GM23338 (cell line): ENCODE measurements at regions not wholly inside any gene's neighbourhood (a gene's known extent, or its start where the extent isn't known, plus 50 kb on each side); places are given as distances from the start of the nearest gene placed in this dataset.

ENCODE experiments used
- ATAC-seq: fragments of 200-7000 bp; cut with Tn5 transposase; 3 replicates; pipeline ENCODE4 v1.9.1; 2020
- DNase-seq: peaks from one replicate; pipeline ENCODE4 v3.0.0-alpha.2; 2015; ENCODE audit warnings: low spot score
- H2AFZ ChIP-seq: fragments of 200-600 bp; sonication (generic); 2 replicates; pipeline ENCODE4 v1.8.0; 2016; ENCODE audit warnings: antibody characterized with exemption, mild to moderate bottlenecking, moderate library complexity
- H3F3A ChIP-seq: fragments of 200-600 bp; sonication (generic); replicated peaks from 2 replicates; pipeline ENCODE4 v1.8.0; 2017; ENCODE audit warnings: antibody characterized with exemption, mixed run types, low read depth
- H3K27ac ChIP-seq: fragments of 200-600 bp; sonication (generic); 2 replicates; pipeline ENCODE4 v1.6.1; 2016; ENCODE audit warnings: low read depth
- H3K27me3 ChIP-seq: fragments of 200-600 bp; sonication (generic); 2 replicates; pipeline ENCODE4 v1.8.0; 2016; ENCODE audit warnings: mild to moderate bottlenecking, mixed run types, moderate library complexity; ENCODE audit not compliant: insufficient read depth
- H3K36me3 ChIP-seq: fragments of 200-600 bp; sonication (generic); 2 replicates; pipeline ENCODE4 v1.8.0; 2016; ENCODE audit warnings: mild to moderate bottlenecking; ENCODE audit not compliant: insufficient read depth
- H3K4me1 ChIP-seq: fragments of 200-600 bp; sonication (generic); 2 replicates; pipeline ENCODE4 v1.8.0; 2016; ENCODE audit warnings: mild to moderate bottlenecking, moderate library complexity; ENCODE audit not compliant: insufficient read depth
- H3K4me2 ChIP-seq: fragments of 200-600 bp; sonication (generic); 2 replicates; pipeline ENCODE4 v1.7.1; 2017; ENCODE audit warnings: mixed run types
- H3K4me3 ChIP-seq: fragments of 200-600 bp; sonication (generic); 2 replicates; pipeline ENCODE4 v1.6.1; 2016; ENCODE audit warnings: mixed run types
- H3K79me2 ChIP-seq: fragments of 200-600 bp; sonication (generic); replicated peaks from 2 replicates; pipeline ENCODE4 v1.8.0; 2017; ENCODE audit warnings: mild to moderate bottlenecking; ENCODE audit not compliant: insufficient read depth
- H3K9me2 ChIP-seq: fragments of 200-600 bp; sonication (generic); 2 replicates; pipeline ENCODE4 v1.8.0; 2017; ENCODE audit not compliant: insufficient read depth
- H4K20me1 ChIP-seq: fragments of 200-600 bp; sonication (generic); replicated peaks from 2 replicates; pipeline ENCODE4 v1.8.0; 2017; ENCODE audit warnings: mild to moderate bottlenecking; ENCODE audit not compliant: insufficient read depth
- H3K27ac Mint-ChIP-seq: 2 replicates; pipeline ENCODE4 v1.8.0; 2020; ENCODE audit warnings: inconsistent platforms, mild to moderate bottlenecking, moderate library complexity, mixed read lengths
- H3K27me3 Mint-ChIP-seq: 3 replicates; pipeline ENCODE4 v1.8.0; 2022; ENCODE audit warnings: low read depth, mild to moderate bottlenecking, moderate library complexity, mixed read lengths, inconsistent platforms; ENCODE audit not compliant: insufficient read depth, poor library complexity
- H3K36me3 Mint-ChIP-seq: 3 replicates; pipeline ENCODE4 v1.8.0; 2021; ENCODE audit warnings: low read depth, mild to moderate bottlenecking, inconsistent platforms, moderate library complexity, mixed read lengths
- H3K4me1 Mint-ChIP-seq: 3 replicates; pipeline ENCODE4 v1.8.0; 2020; ENCODE audit warnings: mild to moderate bottlenecking, inconsistent platforms, mixed read lengths
- H3K4me3 Mint-ChIP-seq: 3 replicates; pipeline ENCODE4 v1.8.0; 2021; ENCODE audit warnings: moderate library complexity, mild to moderate bottlenecking, inconsistent platforms, mixed read lengths
- H3K9me3 Mint-ChIP-seq: 3 replicates; pipeline ENCODE4 v1.8.0; 2020; ENCODE audit warnings: moderate library complexity, mild to moderate bottlenecking, inconsistent platforms, mixed read lengths
- CREB1 ChIP-seq: fragments of 250-450 bp; sonication (Bioruptor Pico); IDR thresholded peaks from 2 replicates; pipeline ENCODE4 v1.5.0; 2020; ENCODE audit warnings: low read depth, mild to moderate bottlenecking, moderate library complexity
- EZH2 ChIP-seq: fragments of 200-600 bp; sonication (generic); IDR thresholded peaks from one replicate; pipeline ENCODE4 v1.8.0; 2017; ENCODE audit warnings: antibody characterized with exemption, mild to moderate bottlenecking, low read depth; ENCODE audit not compliant: unreplicated experiment
- EZH2phosphoT487 ChIP-seq: fragments of 200-600 bp; sonication (generic); IDR thresholded peaks from one replicate; pipeline ENCODE4 v1.8.1; 2018; ENCODE audit warnings: antibody characterized with exemption; ENCODE audit not compliant: unreplicated experiment
- JUNB ChIP-seq: IDR thresholded peaks from one replicate; pipeline ENCODE4 v1.6.1; 2016; ENCODE audit warnings: antibody characterized with exemption; ENCODE audit not compliant: unreplicated experiment
- NANOG ChIP-seq: IDR thresholded peaks from 2 replicates; pipeline ENCODE4 v1.6.1; 2016; ENCODE audit warnings: antibody characterized with exemption, borderline replicate concordance
- POLR2AphosphoS5 ChIP-seq: IDR thresholded peaks from 2 replicates; pipeline ENCODE4 v1.6.1; 2016; ENCODE audit warnings: antibody characterized with exemption, low read depth
- STAT1 ChIP-seq: IDR thresholded peaks from one replicate; pipeline ENCODE4 v1.6.1; 2016; ENCODE audit warnings: antibody characterized with exemption; ENCODE audit not compliant: unreplicated experiment
- ZNF114 ChIP-seq: fragments of 250-450 bp; sonication (Bioruptor Pico); IDR thresholded peaks from 2 replicates; pipeline ENCODE4 v1.5.0; 2020; ENCODE audit warnings: mild to moderate bottlenecking, moderate library complexity
- ZNF331 ChIP-seq: fragments of 250-450 bp; sonication (Bioruptor Pico); IDR thresholded peaks from 2 replicates; pipeline ENCODE4 v1.5.0; 2020; ENCODE audit warnings: low read depth, mild to moderate bottlenecking, moderate library complexity
- TF ChIP-seq, protein P1 (sequence below): IDR thresholded peaks from 2 replicates; pipeline ENCODE4 v1.6.1; 2016; ENCODE audit warnings: antibody characterized with exemption
- TF ChIP-seq, protein P2 (sequence below): fragments of 250-450 bp; sonication (Bioruptor Pico); IDR thresholded peaks from 2 replicates; pipeline ENCODE4 v1.5.0; 2020; ENCODE audit warnings: mild to moderate bottlenecking, moderate library complexity
- TF ChIP-seq, protein P3 (sequence below): IDR thresholded peaks from one replicate; pipeline ENCODE4 v1.6.1; 2018; ENCODE audit warnings: antibody characterized with exemption; ENCODE audit not compliant: unreplicated experiment
- TF ChIP-seq, protein P4 (sequence below), 2 experiments: fragments of 200-600 bp in 1 of 2; sonication (generic) in 1 of 2; conservative IDR thresholded peaks; 2 replicates each; pipeline versions ENCODE4 v1.5.1 to v1.6.1; 2016 to 2017; ENCODE audit warnings: antibody characterized with exemption in 2 of 2, low read depth in 2 of 2, mild to moderate bottlenecking in 2 of 2, moderate library complexity in 1 of 2

DNA sequence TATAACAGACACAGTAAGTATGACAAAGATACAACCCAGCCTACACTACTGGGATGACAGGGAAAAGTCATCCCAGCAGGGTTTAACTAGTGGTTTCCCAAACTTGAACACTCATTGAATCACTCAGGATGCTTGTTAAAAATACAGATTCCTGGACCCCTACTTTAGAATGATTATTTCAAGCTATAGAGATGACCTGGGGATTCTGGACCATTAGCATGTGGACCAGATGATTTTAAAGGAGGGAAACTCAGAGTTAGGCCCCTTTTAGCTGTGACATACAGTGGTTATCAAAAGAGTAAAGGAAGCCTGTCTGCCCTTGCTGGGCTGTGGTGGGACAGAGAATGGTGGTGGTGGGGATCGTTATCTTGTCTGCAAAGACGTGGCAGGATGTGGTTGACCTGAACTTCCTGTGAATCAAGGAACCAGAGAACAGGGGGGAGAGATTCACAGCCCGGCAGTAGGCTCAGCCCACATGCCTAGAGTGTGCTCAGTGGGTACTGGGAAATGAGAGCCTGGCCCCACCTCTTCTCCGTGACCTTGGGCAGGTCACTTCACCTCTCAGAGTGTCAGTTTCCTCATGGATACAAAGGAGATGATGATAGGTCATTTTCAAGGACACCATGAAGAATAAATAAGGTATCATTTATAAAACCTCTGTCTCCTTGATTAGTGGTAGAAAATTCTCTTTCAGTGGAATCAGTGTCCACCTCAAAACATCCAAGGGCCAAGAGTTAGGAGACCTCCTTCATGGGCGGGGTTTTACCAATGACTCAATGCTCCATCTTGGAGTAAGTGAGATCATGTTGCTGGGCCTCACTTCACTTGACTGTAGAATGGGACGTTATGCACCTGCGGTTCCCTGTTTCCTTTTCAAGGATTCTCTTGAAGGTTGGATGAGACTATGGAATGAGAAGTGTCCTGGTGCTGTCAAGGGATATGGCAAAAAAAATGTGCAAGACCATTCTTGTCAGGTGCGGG lies 306.5 kb downstream of the RPLP1 start:
- Mint-ChIP-seq H3K4me3 (no peak overlapping the region), H3K36me3 (no peaks in the 10 kb centered on the region; the same call in 2 of the 3 replicates), H3K27ac (no peak overlapping the region), H3K9me3 (no peaks in the 10 kb centered on the region; the same call in 2 of the 3 replicates), H3K4me1 (peaks cover 11% of the 10 kb centered on the region), H3K27me3 (peaks cover 2% of the 10 kb centered on the region)
- H4K20me1 ChIP-seq: no peaks in the 10 kb centered on the region
- no peaks in the 10 kb centered on the region for H3K9me2 ChIP-seq
- no peaks in the 10 kb centered on the region for H3K27me3 ChIP-seq
- no peak overlapping the region for H3K27ac ChIP-seq
- H3K4me1 ChIP-seq: peaks cover 12% of the 10 kb centered on the region
- H3K36me3 ChIP-seq: no peaks in the 10 kb centered on the region
- DNase-seq: no peak
- TF ChIP-seq, protein P1, sequence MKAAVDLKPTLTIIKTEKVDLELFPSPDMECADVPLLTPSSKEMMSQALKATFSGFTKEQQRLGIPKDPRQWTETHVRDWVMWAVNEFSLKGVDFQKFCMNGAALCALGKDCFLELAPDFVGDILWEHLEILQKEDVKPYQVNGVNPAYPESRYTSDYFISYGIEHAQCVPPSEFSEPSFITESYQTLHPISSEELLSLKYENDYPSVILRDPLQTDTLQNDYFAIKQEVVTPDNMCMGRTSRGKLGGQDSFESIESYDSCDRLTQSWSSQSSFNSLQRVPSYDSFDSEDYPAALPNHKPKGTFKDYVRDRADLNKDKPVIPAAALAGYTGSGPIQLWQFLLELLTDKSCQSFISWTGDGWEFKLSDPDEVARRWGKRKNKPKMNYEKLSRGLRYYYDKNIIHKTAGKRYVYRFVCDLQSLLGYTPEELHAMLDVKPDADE: no peak
- TF ChIP-seq STAT1: no peak
- no peak for TF ChIP-seq EZH2phosphoT487
- no peak for TF ChIP-seq CREB1 (CRISPR knock-in tag)
- no peak for TF ChIP-seq JUNB
- no peak for TF ChIP-seq ZNF114 (CRISPR knock-in tag)
- TF ChIP-seq, protein P2, sequence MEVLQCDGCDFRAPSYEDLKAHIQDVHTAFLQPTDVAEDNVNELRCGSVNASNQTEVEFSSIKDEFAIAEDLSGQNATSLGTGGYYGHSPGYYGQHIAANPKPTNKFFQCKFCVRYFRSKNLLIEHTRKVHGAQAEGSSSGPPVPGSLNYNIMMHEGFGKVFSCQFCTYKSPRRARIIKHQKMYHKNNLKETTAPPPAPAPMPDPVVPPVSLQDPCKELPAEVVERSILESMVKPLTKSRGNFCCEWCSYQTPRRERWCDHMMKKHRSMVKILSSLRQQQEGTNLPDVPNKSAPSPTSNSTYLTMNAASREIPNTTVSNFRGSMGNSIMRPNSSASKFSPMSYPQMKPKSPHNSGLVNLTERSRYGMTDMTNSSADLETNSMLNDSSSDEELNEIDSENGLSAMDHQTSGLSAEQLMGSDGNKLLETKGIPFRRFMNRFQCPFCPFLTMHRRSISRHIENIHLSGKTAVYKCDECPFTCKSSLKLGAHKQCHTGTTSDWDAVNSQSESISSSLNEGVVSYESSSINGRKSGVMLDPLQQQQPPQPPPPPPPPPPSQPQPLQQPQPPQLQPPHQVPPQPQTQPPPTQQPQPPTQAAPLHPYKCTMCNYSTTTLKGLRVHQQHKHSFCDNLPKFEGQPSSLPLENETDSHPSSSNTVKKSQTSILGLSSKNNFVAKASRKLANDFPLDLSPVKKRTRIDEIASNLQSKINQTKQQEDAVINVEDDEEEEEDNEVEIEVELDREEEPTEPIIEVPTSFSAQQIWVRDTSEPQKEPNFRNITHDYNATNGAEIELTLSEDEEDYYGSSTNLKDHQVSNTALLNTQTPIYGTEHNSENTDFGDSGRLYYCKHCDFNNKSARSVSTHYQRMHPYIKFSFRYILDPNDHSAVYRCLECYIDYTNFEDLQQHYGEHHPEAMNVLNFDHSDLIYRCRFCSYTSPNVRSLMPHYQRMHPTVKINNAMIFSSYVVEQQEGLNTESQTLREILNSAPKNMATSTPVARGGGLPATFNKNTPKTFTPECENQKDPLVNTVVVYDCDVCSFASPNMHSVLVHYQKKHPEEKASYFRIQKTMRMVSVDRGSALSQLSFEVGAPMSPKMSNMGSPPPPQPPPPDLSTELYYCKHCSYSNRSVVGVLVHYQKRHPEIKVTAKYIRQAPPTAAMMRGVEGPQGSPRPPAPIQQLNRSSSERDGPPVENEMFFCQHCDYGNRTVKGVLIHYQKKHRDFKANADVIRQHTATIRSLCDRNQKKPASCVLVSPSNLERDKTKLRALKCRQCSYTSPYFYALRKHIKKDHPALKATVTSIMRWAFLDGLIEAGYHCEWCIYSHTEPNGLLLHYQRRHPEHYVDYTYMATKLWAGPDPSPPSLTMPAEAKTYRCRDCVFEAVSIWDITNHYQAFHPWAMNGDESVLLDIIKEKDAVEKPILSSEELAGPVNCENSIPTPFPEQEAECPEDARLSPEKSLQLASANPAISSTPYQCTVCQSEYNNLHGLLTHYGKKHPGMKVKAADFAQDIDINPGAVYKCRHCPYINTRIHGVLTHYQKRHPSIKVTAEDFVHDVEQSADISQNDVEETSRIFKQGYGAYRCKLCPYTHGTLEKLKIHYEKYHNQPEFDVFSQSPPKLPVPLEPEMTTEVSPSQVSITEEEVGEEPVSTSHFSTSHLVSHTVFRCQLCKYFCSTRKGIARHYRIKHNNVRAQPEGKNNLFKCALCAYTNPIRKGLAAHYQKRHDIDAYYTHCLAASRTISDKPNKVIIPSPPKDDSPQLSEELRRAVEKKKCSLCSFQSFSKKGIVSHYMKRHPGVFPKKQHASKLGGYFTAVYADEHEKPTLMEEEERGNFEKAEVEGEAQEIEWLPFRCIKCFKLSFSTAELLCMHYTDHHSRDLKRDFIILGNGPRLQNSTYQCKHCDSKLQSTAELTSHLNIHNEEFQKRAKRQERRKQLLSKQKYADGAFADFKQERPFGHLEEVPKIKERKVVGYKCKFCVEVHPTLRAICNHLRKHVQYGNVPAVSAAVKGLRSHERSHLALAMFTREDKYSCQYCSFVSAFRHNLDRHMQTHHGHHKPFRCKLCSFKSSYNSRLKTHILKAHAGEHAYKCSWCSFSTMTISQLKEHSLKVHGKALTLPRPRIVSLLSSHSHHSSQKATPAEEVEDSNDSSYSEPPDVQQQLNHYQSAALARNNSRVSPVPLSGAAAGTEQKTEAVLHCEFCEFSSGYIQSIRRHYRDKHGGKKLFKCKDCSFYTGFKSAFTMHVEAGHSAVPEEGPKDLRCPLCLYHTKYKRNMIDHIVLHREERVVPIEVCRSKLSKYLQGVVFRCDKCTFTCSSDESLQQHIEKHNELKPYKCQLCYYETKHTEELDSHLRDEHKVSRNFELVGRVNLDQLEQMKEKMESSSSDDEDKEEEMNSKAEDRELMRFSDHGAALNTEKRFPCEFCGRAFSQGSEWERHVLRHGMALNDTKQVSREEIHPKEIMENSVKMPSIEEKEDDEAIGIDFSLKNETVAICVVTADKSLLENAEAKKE (CRISPR knock-in tag): no peak
- TF ChIP-seq, protein P3, sequence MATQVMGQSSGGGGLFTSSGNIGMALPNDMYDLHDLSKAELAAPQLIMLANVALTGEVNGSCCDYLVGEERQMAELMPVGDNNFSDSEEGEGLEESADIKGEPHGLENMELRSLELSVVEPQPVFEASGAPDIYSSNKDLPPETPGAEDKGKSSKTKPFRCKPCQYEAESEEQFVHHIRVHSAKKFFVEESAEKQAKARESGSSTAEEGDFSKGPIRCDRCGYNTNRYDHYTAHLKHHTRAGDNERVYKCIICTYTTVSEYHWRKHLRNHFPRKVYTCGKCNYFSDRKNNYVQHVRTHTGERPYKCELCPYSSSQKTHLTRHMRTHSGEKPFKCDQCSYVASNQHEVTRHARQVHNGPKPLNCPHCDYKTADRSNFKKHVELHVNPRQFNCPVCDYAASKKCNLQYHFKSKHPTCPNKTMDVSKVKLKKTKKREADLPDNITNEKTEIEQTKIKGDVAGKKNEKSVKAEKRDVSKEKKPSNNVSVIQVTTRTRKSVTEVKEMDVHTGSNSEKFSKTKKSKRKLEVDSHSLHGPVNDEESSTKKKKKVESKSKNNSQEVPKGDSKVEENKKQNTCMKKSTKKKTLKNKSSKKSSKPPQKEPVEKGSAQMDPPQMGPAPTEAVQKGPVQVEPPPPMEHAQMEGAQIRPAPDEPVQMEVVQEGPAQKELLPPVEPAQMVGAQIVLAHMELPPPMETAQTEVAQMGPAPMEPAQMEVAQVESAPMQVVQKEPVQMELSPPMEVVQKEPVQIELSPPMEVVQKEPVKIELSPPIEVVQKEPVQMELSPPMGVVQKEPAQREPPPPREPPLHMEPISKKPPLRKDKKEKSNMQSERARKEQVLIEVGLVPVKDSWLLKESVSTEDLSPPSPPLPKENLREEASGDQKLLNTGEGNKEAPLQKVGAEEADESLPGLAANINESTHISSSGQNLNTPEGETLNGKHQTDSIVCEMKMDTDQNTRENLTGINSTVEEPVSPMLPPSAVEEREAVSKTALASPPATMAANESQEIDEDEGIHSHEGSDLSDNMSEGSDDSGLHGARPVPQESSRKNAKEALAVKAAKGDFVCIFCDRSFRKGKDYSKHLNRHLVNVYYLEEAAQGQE: no peak
- TF ChIP-seq, protein P4, sequence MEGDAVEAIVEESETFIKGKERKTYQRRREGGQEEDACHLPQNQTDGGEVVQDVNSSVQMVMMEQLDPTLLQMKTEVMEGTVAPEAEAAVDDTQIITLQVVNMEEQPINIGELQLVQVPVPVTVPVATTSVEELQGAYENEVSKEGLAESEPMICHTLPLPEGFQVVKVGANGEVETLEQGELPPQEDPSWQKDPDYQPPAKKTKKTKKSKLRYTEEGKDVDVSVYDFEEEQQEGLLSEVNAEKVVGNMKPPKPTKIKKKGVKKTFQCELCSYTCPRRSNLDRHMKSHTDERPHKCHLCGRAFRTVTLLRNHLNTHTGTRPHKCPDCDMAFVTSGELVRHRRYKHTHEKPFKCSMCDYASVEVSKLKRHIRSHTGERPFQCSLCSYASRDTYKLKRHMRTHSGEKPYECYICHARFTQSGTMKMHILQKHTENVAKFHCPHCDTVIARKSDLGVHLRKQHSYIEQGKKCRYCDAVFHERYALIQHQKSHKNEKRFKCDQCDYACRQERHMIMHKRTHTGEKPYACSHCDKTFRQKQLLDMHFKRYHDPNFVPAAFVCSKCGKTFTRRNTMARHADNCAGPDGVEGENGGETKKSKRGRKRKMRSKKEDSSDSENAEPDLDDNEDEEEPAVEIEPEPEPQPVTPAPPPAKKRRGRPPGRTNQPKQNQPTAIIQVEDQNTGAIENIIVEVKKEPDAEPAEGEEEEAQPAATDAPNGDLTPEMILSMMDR (conservative IDR thresholded peaks at IDR 0.05; ENCODE audit: low read depth in 2 of 2): no peak
- TF ChIP-seq EZH2: no peak
- TF ChIP-seq POLR2AphosphoS5: no peak
- TF ChIP-seq ZNF331 (CRISPR knock-in tag): no peak
- no peak for TF ChIP-seq NANOG
- no peak overlapping the region for H3K4me2 ChIP-seq
- H3K79me2 ChIP-seq: no peaks in the 10 kb centered on the region
- H2AFZ ChIP-seq: no peak overlapping the region
- no peaks in the 10 kb centered on the region for H3F3A ChIP-seq
- H3K4me3 ChIP-seq: no peak overlapping the region
- no peak for ATAC-seq
